Activated B cell treated with CpG ODN at 0.5 μM for 24 hours (primary cell): ENCODE measurements at regions not wholly inside any gene's neighbourhood (a gene's known extent, or its start where the extent isn't known, plus 50 kb on each side); places are given as distances from the start of the nearest gene placed in this dataset.

ENCODE experiments used
- ATAC-seq: fragments of 200-7000 bp; cut with Tn5 transposase; one replicate; pipeline ENCODE4 v1.10.0; 2021; ENCODE audit warnings: low read depth, mild to moderate bottlenecking, moderate library complexity
- CTCF ChIA-PET: fragments of 350-600 bp; sonication (Branson Sonifier 250); formaldehyde crosslinking; loops from one replicate; lab custom pipeline; 2021; ENCODE audit warnings: antibody characterized with exemption; lab: Charles Lee
- POLR2A ChIA-PET: fragments of 350-600 bp; sonication (Branson Sonifier 250); formaldehyde crosslinking; loops from one replicate; lab custom pipeline; 2021; ENCODE audit warnings: antibody characterized with exemption; lab: Charles Lee
- DNase-seq: peaks from one replicate; pipeline ENCODE4 v3.0.0; 2022
- H3K27ac Mint-ChIP-seq: one replicate; pipeline ENCODE4 v1.8.0; 2020; ENCODE audit warnings: mixed read lengths
- H3K27me3 Mint-ChIP-seq: one replicate; pipeline ENCODE4 v1.8.0; 2021; ENCODE audit warnings: mixed read lengths
- H3K36me3 Mint-ChIP-seq: one replicate; pipeline ENCODE4 v1.8.0; 2021; ENCODE audit warnings: low read depth, mixed read lengths
- H3K4me1 Mint-ChIP-seq: one replicate; pipeline ENCODE4 v1.8.0; 2021; ENCODE audit warnings: mixed read lengths
- H3K4me3 Mint-ChIP-seq: one replicate; pipeline ENCODE4 v1.8.0; 2020; ENCODE audit warnings: mild to moderate bottlenecking, mixed read lengths
- H3K9me3 Mint-ChIP-seq: one replicate; pipeline ENCODE4 v1.8.0; 2020; ENCODE audit warnings: mixed read lengths
- intact Hi-C: fragments of 100-400 bp; cut with micrococcal nuclease; formaldehyde crosslinking; loops from one replicate; pipeline ENCODE4 v1.15.1; 2024
- TF ChIP-seq, protein P1 (sequence below): fragments of 200-600 bp; IDR thresholded peaks from one replicate; pipeline ENCODE4 v1.8.0; 2022; ENCODE audit warnings: antibody characterized with exemption, mild to moderate bottlenecking

DNA sequence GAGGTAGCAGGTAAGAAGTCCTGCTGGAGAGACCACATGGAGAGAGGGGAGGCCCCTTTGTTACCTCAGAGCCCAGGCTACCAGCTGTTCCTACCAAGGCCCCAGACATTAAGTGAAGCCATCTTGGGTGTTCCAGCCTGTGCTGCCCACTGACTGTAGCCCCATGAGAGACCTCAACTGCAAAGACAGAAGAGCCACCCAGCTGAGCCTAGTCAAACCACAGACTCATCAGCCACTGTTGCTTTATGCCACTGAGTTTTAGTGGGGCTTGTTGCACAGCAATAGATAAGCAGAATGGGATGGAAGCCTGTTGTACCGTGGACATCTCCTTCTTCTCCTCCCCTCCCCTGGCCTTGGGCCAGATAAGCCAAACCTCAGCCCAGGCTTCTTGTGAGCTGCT is 83.9 kb downstream of the ADRA2C start:
- CTCF ChIA-PET, result no interaction called here
- intact Hi-C loops, result no loop called here
- H3K9me3 Mint-ChIP-seq, result peaks cover 10% of the 10 kb centered on the region

DNA sequence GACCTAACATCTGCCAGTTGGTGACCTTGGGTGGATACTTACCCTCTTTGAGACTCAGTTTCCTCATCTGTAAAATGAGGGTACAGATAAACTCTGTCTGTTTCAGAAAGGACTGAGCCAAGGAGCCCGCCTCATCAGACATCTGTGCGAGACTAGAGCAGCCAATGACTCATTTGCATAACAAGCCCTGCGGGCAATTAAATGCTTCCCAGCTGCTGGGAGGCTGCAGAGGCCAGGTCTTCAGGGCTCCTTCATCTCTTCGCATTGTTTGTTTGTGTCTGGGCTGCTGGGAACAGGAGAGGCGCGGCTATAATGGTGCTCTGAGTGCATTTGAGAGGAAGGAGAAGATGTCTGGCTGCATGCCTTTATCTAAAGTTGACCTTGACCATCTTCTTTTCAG is 85.0 kb downstream of the ADRA2C start:
- TF ChIP-seq, protein P1, sequence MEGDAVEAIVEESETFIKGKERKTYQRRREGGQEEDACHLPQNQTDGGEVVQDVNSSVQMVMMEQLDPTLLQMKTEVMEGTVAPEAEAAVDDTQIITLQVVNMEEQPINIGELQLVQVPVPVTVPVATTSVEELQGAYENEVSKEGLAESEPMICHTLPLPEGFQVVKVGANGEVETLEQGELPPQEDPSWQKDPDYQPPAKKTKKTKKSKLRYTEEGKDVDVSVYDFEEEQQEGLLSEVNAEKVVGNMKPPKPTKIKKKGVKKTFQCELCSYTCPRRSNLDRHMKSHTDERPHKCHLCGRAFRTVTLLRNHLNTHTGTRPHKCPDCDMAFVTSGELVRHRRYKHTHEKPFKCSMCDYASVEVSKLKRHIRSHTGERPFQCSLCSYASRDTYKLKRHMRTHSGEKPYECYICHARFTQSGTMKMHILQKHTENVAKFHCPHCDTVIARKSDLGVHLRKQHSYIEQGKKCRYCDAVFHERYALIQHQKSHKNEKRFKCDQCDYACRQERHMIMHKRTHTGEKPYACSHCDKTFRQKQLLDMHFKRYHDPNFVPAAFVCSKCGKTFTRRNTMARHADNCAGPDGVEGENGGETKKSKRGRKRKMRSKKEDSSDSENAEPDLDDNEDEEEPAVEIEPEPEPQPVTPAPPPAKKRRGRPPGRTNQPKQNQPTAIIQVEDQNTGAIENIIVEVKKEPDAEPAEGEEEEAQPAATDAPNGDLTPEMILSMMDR, result no peak
- peaks cover 10% of the 10 kb centered on the region for H3K9me3 Mint-ChIP-seq
- ATAC-seq (no peak), DNase-seq (no peak)
- CTCF ChIA-PET, result no interaction called here
- intact Hi-C loops, result no loop called here
- peaks cover 29% of the 10 kb centered on the region for H3K27me3 Mint-ChIP-seq
- H3K4me3 Mint-ChIP-seq, result no peak overlapping the region
- no peaks in the 10 kb centered on the region for H3K4me1 Mint-ChIP-seq
- no peaks in the 10 kb centered on the region for H3K36me3 Mint-ChIP-seq
- POLR2A ChIA-PET, result no interaction called here
- no peak overlapping the region for H3K27ac Mint-ChIP-seq

More for the DNA sequence above, 83.9 kb downstream of the ADRA2C start:
- no peak for DNase-seq
- Mint-ChIP-seq H3K27ac (no peak overlapping the region), H3K4me1 (no peaks in the 10 kb centered on the region), H3K4me3 (no peak overlapping the region), H3K36me3 (no peaks in the 10 kb centered on the region), H3K27me3 (peaks cover 27% of the 10 kb centered on the region)
- TF ChIP-seq, protein P1, result no peak
- no peak for ATAC-seq
- POLR2A ChIA-PET, result no interaction called here

DNA sequence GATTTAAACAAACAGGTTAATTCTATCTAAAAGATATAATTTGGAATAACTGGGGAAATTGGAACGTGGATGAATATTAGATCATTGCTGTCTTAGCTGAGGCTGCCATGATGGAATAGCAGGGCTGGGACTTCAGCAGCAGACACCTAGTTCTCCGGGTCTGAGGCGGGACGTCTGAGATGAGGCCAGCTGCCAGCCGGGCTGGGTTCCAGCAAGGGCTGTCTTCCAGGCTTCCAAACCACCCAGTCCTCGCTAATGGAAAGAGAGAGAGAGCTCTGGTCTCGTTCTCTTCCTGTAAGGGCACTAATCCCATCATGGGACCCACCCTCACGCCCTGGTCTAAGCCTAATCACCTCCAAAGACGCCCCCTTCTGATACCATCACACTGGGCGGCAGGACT is 85.7 kb downstream of the ADRA2C start:
- POLR2A ChIA-PET, result no interaction called here
- no peak overlapping the region for H3K4me3 Mint-ChIP-seq
- CTCF ChIA-PET, result no interaction called here

DNA sequence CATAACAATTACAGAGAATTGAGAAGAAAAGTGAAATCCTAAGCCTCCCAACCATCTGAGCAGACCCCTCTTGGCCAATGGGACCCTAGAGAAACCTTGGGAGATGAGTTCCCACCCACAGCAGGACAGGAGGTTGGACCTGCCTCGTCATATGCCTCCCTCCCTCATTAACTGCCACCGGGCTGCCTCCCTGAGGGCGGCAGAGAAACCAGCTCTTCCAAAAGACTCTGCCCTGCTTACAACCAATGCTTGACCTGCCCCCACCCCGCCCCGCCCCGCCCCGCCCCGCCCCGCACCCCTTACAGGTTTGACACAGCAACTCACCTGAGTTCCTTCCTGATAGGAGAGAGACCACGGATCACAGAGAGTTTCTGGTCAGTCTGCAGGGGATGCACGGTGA is 86.1 kb downstream of the ADRA2C start:
- Mint-ChIP-seq H3K4me1 (no peaks in the 10 kb centered on the region), H3K27me3 (peaks cover 26% of the 10 kb centered on the region), H3K4me3 (no peak overlapping the region), H3K9me3 (peaks cover 10% of the 10 kb centered on the region), H3K27ac (no peak overlapping the region), H3K36me3 (no peaks in the 10 kb centered on the region)
- POLR2A ChIA-PET, result no interaction called here
- CTCF ChIA-PET, result no interaction called here
- ATAC-seq (no peak), DNase-seq (no peak)
- TF ChIP-seq, protein P1, result no peak
- intact Hi-C loops, result no loop called here

More for the DNA sequence above, 85.7 kb downstream of the ADRA2C start:
- no peaks in the 10 kb centered on the region for H3K36me3 Mint-ChIP-seq
- intact Hi-C loops, result no loop called here
- no peak overlapping the region for H3K27ac Mint-ChIP-seq
- no peaks in the 10 kb centered on the region for H3K4me1 Mint-ChIP-seq
- DNase-seq (no peak), ATAC-seq (no peak)
- TF ChIP-seq, protein P1, result no peak
- H3K9me3 Mint-ChIP-seq, result peaks cover 10% of the 10 kb centered on the region
- H3K27me3 Mint-ChIP-seq, result peaks cover 26% of the 10 kb centered on the region

GRCh38 chr4:3852711-3853110 is 86.5 kb downstream of the ADRA2C start:
- ATAC-seq (no peak), DNase-seq (no peak)
- TF ChIP-seq, protein P1, result no peak
- Mint-ChIP-seq H3K27me3 (peaks cover 26% of the 10 kb centered on the region), H3K27ac (no peak overlapping the region), H3K4me1 (no peaks in the 10 kb centered on the region), H3K4me3 (no peak overlapping the region), H3K36me3 (no peaks in the 10 kb centered on the region), H3K9me3 (peaks cover 10% of the 10 kb centered on the region)
- ChIA-PET POLR2A (no interaction called here), CTCF (no interaction called here)
- intact Hi-C loops, result no loop called here
